D341Med (cell line): ENCODE measurements at regions not wholly inside any gene's neighbourhood (a gene's known extent, or its start where the extent isn't known, plus 50 kb on each side); places are given as distances from the start of the nearest gene placed in this dataset.
A peak's percentile ranks its signal among the peaks of the same experiment; 100 is the strongest.

ENCODE experiments used
- DNase-seq: peaks from one replicate; pipeline ENCODE4 v3.0.0; 2012; ENCODE audit warnings: low spot score

- DNase-seq: no peak
Observed at GRCh38 chr17:56648321-56648720, 54.8 kb downstream of the NOG start.

GRCh38 chr17:56648806-56649205 is 55.3 kb downstream of the NOG start:
- DNase-seq: no peak

- no peak for DNase-seq
Observed at GRCh38 chr17:56652628-56653027, 59.1 kb downstream of the NOG start.

GRCh38 chr17:56653877-56654276 is 60.4 kb downstream of the NOG start:
- peak; percentile 83 for DNase-seq

GRCh38 chr17:56656701-56657327 is 63.3 kb downstream of the NOG start:
- DNase-seq: no peak

- DNase-seq: no peak
Observed at GRCh38 chr17:56658648-56659047, 65.1 kb downstream of the NOG start.

GRCh38 chr17:56659622-56660021 is 66.1 kb downstream of the NOG start:
- DNase-seq: no peak

- DNase-seq: no peak
Observed at GRCh38 chr17:56661906-56662305, 68.4 kb downstream of the NOG start.

GRCh38 chr17:56665864-56666263 is 72.4 kb downstream of the NOG start:
- DNase-seq: no peak

- no peak for DNase-seq
Observed at GRCh38 chr17:56667925-56668458, 74.5 kb downstream of the NOG start.

GRCh38 chr17:56672195-56672594 is 78.7 kb downstream of the NOG start:
- DNase-seq: no peak

GRCh38 chr17:56674401-56674925 is 81.0 kb downstream of the NOG start:
- no peak for DNase-seq

GRCh38 chr17:56675876-56676660 is 82.6 kb downstream of the NOG start:
- DNase-seq: no peak

GRCh38 chr17:56676810-56677209 is 83.3 kb downstream of the NOG start:
- DNase-seq: no peak

- peak; percentile 48 for DNase-seq
Observed at GRCh38 chr17:56678249-56679114, 85.0 kb downstream of the NOG start.

- peak; percentile 78 for DNase-seq
Observed at GRCh38 chr17:56679115-56679776, 85.7 kb downstream of the NOG start.

GRCh38 chr17:56679777-56680422 is 86.4 kb downstream of the NOG start:
- DNase-seq: no peak

GRCh38 chr17:56680676-56681075 is 87.2 kb downstream of the NOG start:
- DNase-seq: no peak

GRCh38 chr17:56681561-56682266 is 88.2 kb downstream of the NOG start:
- no peak for DNase-seq

- no peak for DNase-seq
Observed at GRCh38 chr17:56688151-56688550, 94.7 kb downstream of the NOG start.
